ENCODE measurements at regions not wholly inside any gene's neighbourhood (a gene's known extent, or its start where the extent isn't known, plus 50 kb on each side); places are given as distances from the start of the nearest gene placed in this dataset.
"Not testable (repeated sequence)": the region's sequence is repeated elsewhere in the genome, so short reads cannot be mapped to it uniquely, and the experiment has no call there.

- DNase-seq (ENCODE audit: low read depth): no peak
Measured at GRCh38 chr2:185645529-185645928, 93.1 kb upstream of the FSIP2 start.

DNA sequence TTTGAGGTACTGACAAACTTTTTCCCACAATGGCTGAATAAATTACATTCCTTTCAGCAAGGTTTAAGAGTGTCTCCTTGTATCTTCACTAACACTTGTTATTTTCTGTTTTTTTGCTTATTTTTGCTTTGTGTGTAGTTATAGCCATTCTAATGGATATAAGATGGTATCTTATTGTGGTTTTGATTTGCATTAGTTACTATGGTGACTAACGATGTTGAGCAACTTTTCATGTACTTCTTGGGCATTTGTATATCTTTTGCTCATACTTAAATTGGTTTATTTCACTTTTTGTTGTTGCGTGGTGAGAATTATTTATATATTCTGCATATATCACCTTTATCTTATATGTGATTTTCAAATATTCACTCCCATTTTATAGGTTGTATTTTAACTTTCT, 79.9 kb upstream of the FSIP2 start:
- no peak for DNase-seq (ENCODE audit: low read depth)

- no peak for DNase-seq (ENCODE audit: low read depth)
Measured at GRCh38 chr2:185663811-185664210, 74.8 kb upstream of the FSIP2 start.

DNA sequence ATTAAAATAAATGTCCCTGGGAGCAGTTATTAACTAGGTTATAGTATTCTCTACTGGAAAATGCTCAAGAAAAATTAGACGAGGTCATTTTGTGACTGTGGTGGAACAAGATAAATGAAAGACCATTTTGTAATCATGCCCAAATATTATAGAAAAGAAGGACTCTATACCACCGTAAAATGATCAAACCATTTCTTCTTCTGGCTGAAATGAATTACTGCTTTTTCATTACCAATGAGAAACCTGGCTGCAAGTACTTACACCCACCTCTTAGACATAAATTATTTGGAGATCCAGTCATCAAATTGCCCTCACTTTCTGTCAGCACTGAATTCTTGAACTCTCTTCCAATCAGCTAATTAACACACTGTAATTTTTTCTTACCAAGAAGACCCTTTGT, 74.2 kb upstream of the FSIP2 start:
- DNase-seq (ENCODE audit: low read depth): no peak

DNA sequence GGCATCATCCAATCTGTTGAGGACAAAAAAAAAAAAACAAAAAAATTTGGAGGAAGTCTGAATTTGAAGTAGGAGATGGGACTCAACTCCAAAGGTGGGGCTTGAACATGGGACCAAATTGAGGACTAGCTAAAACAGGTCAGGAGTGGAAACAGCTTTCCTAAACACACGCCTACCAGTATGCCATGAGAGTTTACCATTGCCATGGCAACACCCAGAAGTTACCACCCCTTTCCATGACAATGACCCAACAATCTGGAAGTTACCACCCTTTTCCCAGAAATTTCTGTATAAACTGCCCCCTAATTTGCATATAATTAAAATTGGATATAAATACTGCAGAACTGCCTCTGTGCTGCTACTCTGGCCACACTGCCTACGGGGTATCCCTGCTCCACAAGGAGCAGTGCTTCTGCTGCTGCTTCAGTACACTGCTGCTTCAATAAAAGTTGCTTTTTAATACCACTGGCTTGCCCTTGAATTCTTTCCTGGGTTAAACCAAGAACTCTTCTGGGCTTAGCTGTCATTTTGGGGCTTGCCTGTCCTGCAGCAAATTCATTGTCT, 73.3 kb upstream of the FSIP2 start:
- DNase-seq (ENCODE audit: low read depth): no peak

- DNase-seq (ENCODE audit: low read depth): no peak
Measured at GRCh38 chr2:185667452-185667851, 71.2 kb upstream of the FSIP2 start.

DNA sequence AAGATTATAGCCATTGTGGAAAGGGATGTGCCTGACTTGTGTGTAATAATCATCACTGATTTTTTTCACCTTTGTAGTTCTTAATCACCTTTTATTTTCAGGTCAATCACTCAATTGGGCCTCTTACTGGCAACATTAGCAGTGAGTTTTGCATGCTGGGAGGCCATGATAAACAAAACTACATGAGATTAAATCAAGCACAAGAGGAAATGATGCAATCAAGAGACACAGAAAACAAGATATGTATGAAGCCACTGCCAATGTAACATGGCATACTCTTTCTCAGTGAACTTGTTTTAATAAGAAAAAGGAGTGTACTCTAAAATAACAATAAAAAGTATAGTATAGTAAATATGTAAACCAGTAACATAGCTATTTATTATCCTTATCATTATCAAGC, 69.9 kb upstream of the FSIP2 start:
- peak; percentile 1 for DNase-seq (ENCODE audit: low read depth)

- no peak for DNase-seq (ENCODE audit: low read depth)
Measured at GRCh38 chr2:185674232-185674631, 64.4 kb upstream of the FSIP2 start.

DNA sequence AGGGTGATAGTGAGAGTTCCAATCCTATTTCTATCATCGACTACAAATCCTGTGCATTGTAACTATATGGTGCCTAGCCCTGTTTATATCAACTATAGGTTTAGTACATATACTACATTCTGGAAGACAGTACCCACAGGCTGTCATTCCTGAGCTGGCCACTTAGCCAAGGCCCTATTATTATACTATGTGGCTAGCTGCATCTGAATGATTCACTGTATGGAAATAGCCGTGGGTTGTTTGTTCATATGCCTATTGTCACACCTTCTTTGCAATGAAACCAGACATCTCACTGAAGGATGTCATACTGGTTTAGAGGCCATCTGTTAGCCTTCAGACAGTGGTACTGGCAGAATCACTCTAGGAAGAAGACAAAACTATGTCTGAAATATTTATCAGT, 62.3 kb upstream of the FSIP2 start:
- no peak for DNase-seq (ENCODE audit: low read depth)

- DNase-seq (ENCODE audit: low read depth): not testable (repeated sequence)
Measured at GRCh38 chr2:185687001-185687400, 51.6 kb upstream of the FSIP2 start.

DNA sequence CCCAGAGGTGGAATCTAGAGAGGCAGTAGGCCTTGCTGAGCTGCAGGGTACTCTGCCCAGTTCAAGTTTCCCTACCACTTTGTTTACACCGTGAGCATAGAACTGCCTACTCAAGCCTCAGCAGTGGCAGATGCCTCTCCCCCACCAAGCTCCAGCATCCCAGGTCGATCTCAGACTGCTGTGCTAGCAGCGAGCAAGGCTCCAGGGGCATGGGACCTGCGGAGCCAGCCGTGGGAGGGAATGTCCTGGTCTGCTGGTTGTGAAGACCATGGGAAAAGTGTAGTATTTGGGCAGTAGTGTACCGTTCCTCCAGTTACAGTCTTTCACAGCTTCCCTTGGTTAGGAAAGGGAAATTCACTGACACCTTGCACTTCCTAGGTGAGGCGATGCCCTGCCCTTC, 50.6 kb upstream of the FSIP2 start:
- DNase-seq (ENCODE audit: low read depth): no peak
